PC-9 (cell line): ENCODE measurements at regions not wholly inside any gene's neighbourhood (a gene's known extent, or its start where the extent isn't known, plus 50 kb on each side); places are given as distances from the start of the nearest gene placed in this dataset.

Experiments
- BruUV-seq: library from RNA; stranded (reverse); fragments of 400-500 nt; replicated peaks from 2 replicates; lab custom pipeline; 2021; lab: Mats Ljungman, UMichigan
- CTCF ChIA-PET: fragments of 300-600 bp; sonication (Branson Sonifier 250); formaldehyde crosslinking; loops from one replicate; lab custom pipeline; 2022; ENCODE audit warnings: antibody characterized with exemption; lab: Charles Lee
- POLR2A ChIA-PET: fragments of 300-600 bp; sonication (Branson Sonifier 250); formaldehyde crosslinking; loops from one replicate; lab custom pipeline; 2022; ENCODE audit warnings: antibody characterized with exemption; ENCODE audit not compliant: unreplicated experiment; lab: Charles Lee
- DNase-seq, 2 experiments: peaks; one replicate each; pipeline versions ENCODE4 v3.0.0 to v3.0.0-alpha.2; 2015 to 2022; ENCODE audit warnings: mixed read lengths in 1 of 2
- H2AFZ ChIP-seq: fragments of 200-600 bp; sonication (generic); 2 replicates; pipeline ENCODE4 v1.8.1; 2017; ENCODE audit warnings: antibody characterized with exemption
- H3F3A ChIP-seq: fragments of 200-600 bp; sonication (generic); 2 replicates; pipeline ENCODE4 v1.8.1; 2017; ENCODE audit warnings: antibody characterized with exemption, mild to moderate bottlenecking, low read depth; ENCODE audit not compliant: insufficient read depth
- H3K27ac ChIP-seq: fragments of 200-600 bp; sonication (generic); 2 replicates; pipeline ENCODE4 v1.6.1; 2016; ENCODE audit warnings: mixed run types
- H3K27me3 ChIP-seq: fragments of 200-600 bp; sonication (generic); 2 replicates; pipeline ENCODE4 v1.6.1; 2016; ENCODE audit warnings: low read depth, mixed run types; ENCODE audit not compliant: insufficient read depth
- H3K36me3 ChIP-seq: fragments of 200-600 bp; sonication (generic); 2 replicates; pipeline ENCODE4 v1.6.1; 2016; ENCODE audit warnings: low read depth, mixed run types
- H3K4me1 ChIP-seq: fragments of 200-600 bp; sonication (generic); replicated peaks from 2 replicates; pipeline ENCODE4 v1.6.1; 2016; ENCODE audit warnings: mixed run types; ENCODE audit not compliant: insufficient read depth
- H3K4me2 ChIP-seq: fragments of 200-600 bp; sonication (generic); 2 replicates; pipeline ENCODE4 v1.6.1; 2017; ENCODE audit warnings: mixed run types
- H3K4me3 ChIP-seq: fragments of 200-600 bp; sonication (generic); 2 replicates; pipeline ENCODE4 v1.6.1; 2016; ENCODE audit warnings: mixed run types
- H3K79me2 ChIP-seq: fragments of 200-600 bp; sonication (generic); 2 replicates; pipeline ENCODE4 v1.6.1; 2017; ENCODE audit warnings: low read depth, mixed run types
- H3K9me2 ChIP-seq: fragments of 200-600 bp; sonication (generic); 2 replicates; pipeline ENCODE4 v1.8.1; 2017; ENCODE audit warnings: mild to moderate bottlenecking; ENCODE audit not compliant: insufficient read depth
- H3K9me3 ChIP-seq: fragments of 200-600 bp; sonication (generic); 2 replicates; pipeline ENCODE4 v1.8.1; 2016; ENCODE audit warnings: low read depth; ENCODE audit not compliant: insufficient read depth
- H4K20me1 ChIP-seq: fragments of 200-600 bp; sonication (generic); 2 replicates; pipeline ENCODE4 v1.8.1; 2017; ENCODE audit not compliant: insufficient read depth
- EZH2 ChIP-seq: fragments of 200-600 bp; sonication (generic); IDR thresholded peaks from 2 replicates; pipeline ENCODE4 v1.8.0; 2017; ENCODE audit warnings: antibody characterized with exemption, low read depth
- intact Hi-C: fragments of 100-400 bp; cut with micrococcal nuclease; formaldehyde crosslinking; loops from one replicate; pipeline ENCODE4 v1.10.0; 2022; ENCODE audit not compliant: unreplicated experiment
- TF ChIP-seq, protein P1 (sequence below): fragments of 200-600 bp; sonication (generic); conservative IDR thresholded peaks from 2 replicates; pipeline ENCODE4 v1.6.1; 2017; ENCODE audit warnings: mixed run types, antibody characterized with exemption, mild to moderate bottlenecking, moderate library complexity

DNA sequence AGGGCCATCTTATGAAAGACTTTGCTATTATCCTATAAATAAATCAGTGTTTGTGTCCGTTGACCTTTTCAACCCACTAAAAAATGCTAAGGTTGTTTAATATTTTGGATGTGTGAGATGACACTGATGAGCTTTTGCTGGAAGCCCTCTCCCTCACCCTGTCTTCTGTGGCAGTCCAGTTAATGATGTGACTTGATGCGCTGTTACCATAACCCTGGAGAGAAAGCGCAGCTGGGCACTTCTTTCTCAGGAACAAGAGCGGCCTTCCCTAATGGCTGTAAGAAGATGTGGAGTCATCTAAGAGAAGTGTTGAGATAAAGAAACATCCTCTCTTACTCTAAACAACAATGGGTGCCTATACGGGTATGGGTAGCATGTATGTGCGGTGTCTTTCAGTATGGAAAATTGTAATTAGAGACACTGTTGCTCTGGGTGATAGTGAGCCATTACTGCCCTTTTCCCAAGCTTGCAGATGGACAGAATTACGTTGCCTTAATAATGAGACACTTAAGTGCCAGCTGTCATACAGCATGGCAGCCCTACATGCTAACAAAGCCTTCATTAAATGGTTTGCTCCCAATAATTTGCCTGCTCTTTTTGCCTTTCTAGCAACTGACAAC, 165.6 kb upstream of the NABP1 start:
- no peaks in the 10 kb centered on the region for H3F3A ChIP-seq
- H2AFZ ChIP-seq = no peak overlapping the region
- H3K27me3 ChIP-seq = no peaks in the 10 kb centered on the region
- H3K4me2 ChIP-seq = no peak overlapping the region
- H3K4me1 ChIP-seq = no peaks in the 10 kb centered on the region
- no peak overlapping the region for H3K27ac ChIP-seq
- no peaks in the 10 kb centered on the region for H4K20me1 ChIP-seq
- H3K36me3 ChIP-seq = no peaks in the 10 kb centered on the region
- H3K9me2 ChIP-seq = no peaks in the 10 kb centered on the region
- DNase-seq = no peak
- CTCF ChIA-PET = no interaction called here
- H3K79me2 ChIP-seq = no peaks in the 10 kb centered on the region
- intact Hi-C loops = no loop called here
- no TSS peak for BruUV-seq
- no peak overlapping the region for H3K4me3 ChIP-seq
- POLR2A ChIA-PET = no interaction called here
- 0 out of 2 replicates have a peak, but pooled peaks cover 6% of the 10 kb centered on the region for H3K9me3 ChIP-seq
- TF ChIP-seq, protein P1, sequence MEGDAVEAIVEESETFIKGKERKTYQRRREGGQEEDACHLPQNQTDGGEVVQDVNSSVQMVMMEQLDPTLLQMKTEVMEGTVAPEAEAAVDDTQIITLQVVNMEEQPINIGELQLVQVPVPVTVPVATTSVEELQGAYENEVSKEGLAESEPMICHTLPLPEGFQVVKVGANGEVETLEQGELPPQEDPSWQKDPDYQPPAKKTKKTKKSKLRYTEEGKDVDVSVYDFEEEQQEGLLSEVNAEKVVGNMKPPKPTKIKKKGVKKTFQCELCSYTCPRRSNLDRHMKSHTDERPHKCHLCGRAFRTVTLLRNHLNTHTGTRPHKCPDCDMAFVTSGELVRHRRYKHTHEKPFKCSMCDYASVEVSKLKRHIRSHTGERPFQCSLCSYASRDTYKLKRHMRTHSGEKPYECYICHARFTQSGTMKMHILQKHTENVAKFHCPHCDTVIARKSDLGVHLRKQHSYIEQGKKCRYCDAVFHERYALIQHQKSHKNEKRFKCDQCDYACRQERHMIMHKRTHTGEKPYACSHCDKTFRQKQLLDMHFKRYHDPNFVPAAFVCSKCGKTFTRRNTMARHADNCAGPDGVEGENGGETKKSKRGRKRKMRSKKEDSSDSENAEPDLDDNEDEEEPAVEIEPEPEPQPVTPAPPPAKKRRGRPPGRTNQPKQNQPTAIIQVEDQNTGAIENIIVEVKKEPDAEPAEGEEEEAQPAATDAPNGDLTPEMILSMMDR = no peak
- TF ChIP-seq EZH2 = no peak

DNA sequence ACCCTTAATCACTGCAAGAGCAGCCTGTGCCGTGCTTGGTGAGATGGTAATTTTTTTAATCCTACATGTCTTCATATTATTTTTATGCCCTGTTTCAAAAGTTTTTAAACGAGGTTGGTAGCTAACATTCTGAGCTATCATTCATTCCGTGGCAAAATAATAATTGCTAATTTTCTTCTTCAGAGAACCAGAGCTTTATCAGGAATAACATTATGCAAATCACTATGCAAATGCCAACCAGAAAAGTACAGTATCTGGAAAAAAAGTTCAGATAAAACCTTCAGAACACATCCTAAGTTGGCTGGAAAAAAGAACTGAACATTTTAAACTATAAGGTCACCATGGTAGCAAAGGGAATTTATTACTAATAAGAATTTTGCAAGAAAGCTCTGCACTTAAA, 165.1 kb upstream of the NABP1 start:
- Histone ChIP-seq H3K27me3 (no peaks in the 10 kb centered on the region), H3K27ac (no peak overlapping the region), H4K20me1 (no peaks in the 10 kb centered on the region), H3K9me3 (0 out of 2 replicates have a peak, but pooled peaks cover 4% of the 10 kb centered on the region), H3K79me2 (no peaks in the 10 kb centered on the region), H3F3A (no peaks in the 10 kb centered on the region), H3K4me1 (no peaks in the 10 kb centered on the region), H3K4me3 (no peak overlapping the region), H3K4me2 (no peak overlapping the region), H3K36me3 (no peaks in the 10 kb centered on the region), H3K9me2 (no peaks in the 10 kb centered on the region), H2AFZ (no peak overlapping the region)
- no TSS peak for BruUV-seq
- ChIA-PET CTCF (interaction anchor here (0.6 kb wide), 1 partner anchor 900 kb away, joined by 3 read pairs; no protein-coding TSS in a partner anchor), POLR2A (no interaction called here)
- intact Hi-C loops = no loop called here
- TF ChIP-seq EZH2 = no peak
- TF ChIP-seq, protein P1 = no peak
- no peak for DNase-seq

DNA sequence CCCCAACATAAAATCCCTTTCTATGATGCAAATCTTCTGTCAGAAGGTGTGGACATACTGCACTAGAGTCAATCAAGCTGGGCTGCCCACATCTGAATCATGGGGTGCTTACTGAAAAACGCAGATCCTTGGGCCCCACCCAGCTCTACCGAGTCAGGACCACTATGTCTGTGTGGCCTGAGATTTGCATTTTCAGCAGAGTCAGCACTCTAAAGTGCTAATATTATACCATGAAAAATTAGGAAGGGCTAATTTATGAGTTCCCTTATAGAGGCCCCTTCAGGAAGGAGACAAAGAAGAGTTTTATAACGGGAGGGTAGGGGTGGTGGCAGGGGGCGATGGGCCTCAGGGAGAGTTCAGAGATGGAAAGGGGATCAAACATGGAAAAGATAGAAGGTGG, 163.3 kb upstream of the NABP1 start:
- no peak overlapping the region for H3K27ac ChIP-seq
- H3K79me2 ChIP-seq = no peaks in the 10 kb centered on the region
- no peak for DNase-seq
- no peaks in the 10 kb centered on the region for H3K9me3 ChIP-seq
- H3K9me2 ChIP-seq = no peaks in the 10 kb centered on the region
- no peaks in the 10 kb centered on the region for H3K4me1 ChIP-seq
- no peaks in the 10 kb centered on the region for H3F3A ChIP-seq
- no peaks in the 10 kb centered on the region for H3K36me3 ChIP-seq
- POLR2A ChIA-PET = no interaction called here
- CTCF ChIA-PET = no interaction called here
- no peak overlapping the region for H3K4me2 ChIP-seq
- intact Hi-C loops = no loop called here
- TF ChIP-seq EZH2 = no peak
- TF ChIP-seq, protein P1 = no peak
- H2AFZ ChIP-seq = no peak overlapping the region
- H4K20me1 ChIP-seq = no peaks in the 10 kb centered on the region
- BruUV-seq = no TSS peak
- no peak overlapping the region for H3K4me3 ChIP-seq
- H3K27me3 ChIP-seq = no peaks in the 10 kb centered on the region
